ENCODE measurements at regions not wholly inside any gene's neighbourhood (a gene's known extent, or its start where the extent isn't known, plus 50 kb on each side); places are given as distances from the start of the nearest gene placed in this dataset.

DNA sequence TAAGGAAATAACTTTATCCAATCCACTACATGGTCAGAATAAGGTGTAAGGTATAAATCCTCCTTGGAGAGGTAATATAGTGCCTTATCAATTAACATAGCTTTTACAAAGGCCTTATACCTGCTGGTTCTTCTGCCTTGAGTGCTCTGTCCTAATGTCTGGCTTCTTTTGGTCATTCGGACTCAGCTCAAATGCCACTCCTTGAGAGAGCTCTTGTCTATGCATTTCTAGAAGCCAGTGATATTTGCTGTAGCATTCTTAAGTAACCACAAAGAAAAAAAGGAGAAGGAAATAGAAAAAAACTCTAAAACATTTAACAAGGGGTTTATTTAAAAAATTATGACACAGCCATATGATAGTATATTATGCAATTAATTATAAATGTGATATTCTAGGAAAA is 444.8 kb upstream of the SLIT2 start:
- TF ChIP-seq, protein P1, sequence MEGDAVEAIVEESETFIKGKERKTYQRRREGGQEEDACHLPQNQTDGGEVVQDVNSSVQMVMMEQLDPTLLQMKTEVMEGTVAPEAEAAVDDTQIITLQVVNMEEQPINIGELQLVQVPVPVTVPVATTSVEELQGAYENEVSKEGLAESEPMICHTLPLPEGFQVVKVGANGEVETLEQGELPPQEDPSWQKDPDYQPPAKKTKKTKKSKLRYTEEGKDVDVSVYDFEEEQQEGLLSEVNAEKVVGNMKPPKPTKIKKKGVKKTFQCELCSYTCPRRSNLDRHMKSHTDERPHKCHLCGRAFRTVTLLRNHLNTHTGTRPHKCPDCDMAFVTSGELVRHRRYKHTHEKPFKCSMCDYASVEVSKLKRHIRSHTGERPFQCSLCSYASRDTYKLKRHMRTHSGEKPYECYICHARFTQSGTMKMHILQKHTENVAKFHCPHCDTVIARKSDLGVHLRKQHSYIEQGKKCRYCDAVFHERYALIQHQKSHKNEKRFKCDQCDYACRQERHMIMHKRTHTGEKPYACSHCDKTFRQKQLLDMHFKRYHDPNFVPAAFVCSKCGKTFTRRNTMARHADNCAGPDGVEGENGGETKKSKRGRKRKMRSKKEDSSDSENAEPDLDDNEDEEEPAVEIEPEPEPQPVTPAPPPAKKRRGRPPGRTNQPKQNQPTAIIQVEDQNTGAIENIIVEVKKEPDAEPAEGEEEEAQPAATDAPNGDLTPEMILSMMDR (conservative IDR thresholded peaks at IDR 0.05; ENCODE audit: low read length) = no peak
- no peak for TF ChIP-seq EZH2phosphoT487 (IDR thresholded peaks at IDR 0.05; ENCODE audit: borderline replicate concordance)

Data from Loucy (cell line).